ENCODE measurements at regions not wholly inside any gene's neighbourhood (a gene's known extent, or its start where the extent isn't known, plus 50 kb on each side); places are given as distances from the start of the nearest gene placed in this dataset.

GRCh38 chr2:111633643-111634042 is 250.3 kb downstream of the ANAPC1 start:
- TF ChIP-seq ZFP3 (CRISPR knock-in tag; IDR thresholded peaks at IDR 0.05) (no peak), ARNTL (CRISPR knock-in tag; IDR thresholded peaks at IDR 0.05; ENCODE audit: borderline replicate concordance, low read depth) (no peak), TOX (CRISPR knock-in tag; IDR thresholded peaks at IDR 0.05; ENCODE audit: borderline replicate concordance) (no peak), PATZ1 (CRISPR knock-in tag; IDR thresholded peaks at IDR 0.05; ENCODE audit: borderline replicate concordance) (no peak), TSHZ2 (CRISPR knock-in tag; IDR thresholded peaks at IDR 0.05) (no peak), ESRRG (CRISPR knock-in tag; IDR thresholded peaks at IDR 0.05) (no peak), OSR1 (CRISPR knock-in tag; IDR thresholded peaks at IDR 0.05) (no peak), BACH2 (CRISPR knock-in tag; IDR thresholded peaks at IDR 0.05; ENCODE audit: borderline replicate concordance) (no peak), ZC3H10 (CRISPR knock-in tag; IDR thresholded peaks at IDR 0.05) (no peak), ZFP30 (CRISPR knock-in tag; IDR thresholded peaks at IDR 0.05) (no peak)

Data from SK-N-SH treated with all-trans-retinoic acid at 6 μM for 48 hours (cell line).